Endothelial cell of umbilical vein (primary cell): ENCODE measurements at regions not wholly inside any gene's neighbourhood (a gene's known extent, or its start where the extent isn't known, plus 50 kb on each side); places are given as distances from the start of the nearest gene placed in this dataset.

Experiments
- EZH2 ChIP-seq: IDR thresholded peaks from 2 replicates; pipeline ENCODE4 v1.6.1; 2012; ENCODE audit warnings: borderline replicate concordance, low read depth, mild to moderate bottlenecking, moderate library complexity, low read length, inconsistent platforms; ENCODE audit not compliant: severe bottlenecking
- POLR2A ChIP-seq: IDR thresholded peaks from 2 replicates; pipeline ENCODE4 v1.6.1; 2012; ENCODE audit warnings: low read depth, mild to moderate bottlenecking, control low read depth, low read length
- POLR2AphosphoS5 ChIP-seq: IDR thresholded peaks from 2 replicates; pipeline ENCODE4 v1.6.1; 2012; ENCODE audit warnings: low read depth, mild to moderate bottlenecking, control low read depth, low read length, moderate library complexity; ENCODE audit not compliant: insufficient read depth
- TF ChIP-seq, protein P1 (sequence below), 2 donors: IDR thresholded peaks; 1 replicate in 1 of 2; 2 replicates in 1 of 2; pipeline ENCODE4 v1.5.1; 2011; ENCODE audit warnings: low read length in 2 of 2, mild to moderate bottlenecking in 2 of 2, moderate library complexity in 2 of 2, control low read depth in 1 of 2, inconsistent platforms in 1 of 2, low read depth in 1 of 2; ENCODE audit not compliant: insufficient read depth in 1 of 2; ENCODE audit errors: extremely low read depth in 1 of 2
- TF ChIP-seq, protein P2 (sequence below): IDR thresholded peaks from 2 replicates; pipeline ENCODE4 v1.6.1; 2011; ENCODE audit not compliant: insufficient read depth, insufficient read length

DNA sequence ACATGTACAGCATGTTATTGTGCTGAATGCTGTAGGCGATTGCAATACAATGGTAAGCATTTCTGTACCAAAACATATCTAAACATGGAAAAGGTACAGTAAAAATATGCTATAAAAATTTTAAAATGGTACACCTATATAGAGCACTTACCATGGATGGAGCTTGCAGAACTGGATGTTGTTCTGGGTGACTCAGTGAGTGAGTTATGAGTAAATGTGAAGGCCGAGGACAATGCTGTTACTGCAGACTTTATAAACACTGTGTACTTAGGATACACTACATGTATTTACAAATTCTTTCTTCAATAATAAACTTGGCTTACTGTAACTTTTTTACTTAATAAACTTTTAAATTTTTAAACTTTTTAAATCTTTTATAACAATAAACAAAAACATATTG is 473.4 kb upstream of the UBE2E3 start:
- TF ChIP-seq POLR2A (no peak), POLR2AphosphoS5 (no peak), EZH2 (no peak)
- TF ChIP-seq, protein P1, sequence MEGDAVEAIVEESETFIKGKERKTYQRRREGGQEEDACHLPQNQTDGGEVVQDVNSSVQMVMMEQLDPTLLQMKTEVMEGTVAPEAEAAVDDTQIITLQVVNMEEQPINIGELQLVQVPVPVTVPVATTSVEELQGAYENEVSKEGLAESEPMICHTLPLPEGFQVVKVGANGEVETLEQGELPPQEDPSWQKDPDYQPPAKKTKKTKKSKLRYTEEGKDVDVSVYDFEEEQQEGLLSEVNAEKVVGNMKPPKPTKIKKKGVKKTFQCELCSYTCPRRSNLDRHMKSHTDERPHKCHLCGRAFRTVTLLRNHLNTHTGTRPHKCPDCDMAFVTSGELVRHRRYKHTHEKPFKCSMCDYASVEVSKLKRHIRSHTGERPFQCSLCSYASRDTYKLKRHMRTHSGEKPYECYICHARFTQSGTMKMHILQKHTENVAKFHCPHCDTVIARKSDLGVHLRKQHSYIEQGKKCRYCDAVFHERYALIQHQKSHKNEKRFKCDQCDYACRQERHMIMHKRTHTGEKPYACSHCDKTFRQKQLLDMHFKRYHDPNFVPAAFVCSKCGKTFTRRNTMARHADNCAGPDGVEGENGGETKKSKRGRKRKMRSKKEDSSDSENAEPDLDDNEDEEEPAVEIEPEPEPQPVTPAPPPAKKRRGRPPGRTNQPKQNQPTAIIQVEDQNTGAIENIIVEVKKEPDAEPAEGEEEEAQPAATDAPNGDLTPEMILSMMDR (IDR thresholded peaks at IDR 0.05; ENCODE audit: extremely low read depth in 1 of 2, insufficient read depth in 1 of 2, low read depth in 1 of 2, low read length in 2 of 2): no peak
- TF ChIP-seq, protein P2, sequence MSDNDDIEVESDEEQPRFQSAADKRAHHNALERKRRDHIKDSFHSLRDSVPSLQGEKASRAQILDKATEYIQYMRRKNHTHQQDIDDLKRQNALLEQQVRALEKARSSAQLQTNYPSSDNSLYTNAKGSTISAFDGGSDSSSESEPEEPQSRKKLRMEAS: no peak
